ENCODE measurements at regions not wholly inside any gene's neighbourhood (a gene's known extent, or its start where the extent isn't known, plus 50 kb on each side); places are given as distances from the start of the nearest gene placed in this dataset.

DNA sequence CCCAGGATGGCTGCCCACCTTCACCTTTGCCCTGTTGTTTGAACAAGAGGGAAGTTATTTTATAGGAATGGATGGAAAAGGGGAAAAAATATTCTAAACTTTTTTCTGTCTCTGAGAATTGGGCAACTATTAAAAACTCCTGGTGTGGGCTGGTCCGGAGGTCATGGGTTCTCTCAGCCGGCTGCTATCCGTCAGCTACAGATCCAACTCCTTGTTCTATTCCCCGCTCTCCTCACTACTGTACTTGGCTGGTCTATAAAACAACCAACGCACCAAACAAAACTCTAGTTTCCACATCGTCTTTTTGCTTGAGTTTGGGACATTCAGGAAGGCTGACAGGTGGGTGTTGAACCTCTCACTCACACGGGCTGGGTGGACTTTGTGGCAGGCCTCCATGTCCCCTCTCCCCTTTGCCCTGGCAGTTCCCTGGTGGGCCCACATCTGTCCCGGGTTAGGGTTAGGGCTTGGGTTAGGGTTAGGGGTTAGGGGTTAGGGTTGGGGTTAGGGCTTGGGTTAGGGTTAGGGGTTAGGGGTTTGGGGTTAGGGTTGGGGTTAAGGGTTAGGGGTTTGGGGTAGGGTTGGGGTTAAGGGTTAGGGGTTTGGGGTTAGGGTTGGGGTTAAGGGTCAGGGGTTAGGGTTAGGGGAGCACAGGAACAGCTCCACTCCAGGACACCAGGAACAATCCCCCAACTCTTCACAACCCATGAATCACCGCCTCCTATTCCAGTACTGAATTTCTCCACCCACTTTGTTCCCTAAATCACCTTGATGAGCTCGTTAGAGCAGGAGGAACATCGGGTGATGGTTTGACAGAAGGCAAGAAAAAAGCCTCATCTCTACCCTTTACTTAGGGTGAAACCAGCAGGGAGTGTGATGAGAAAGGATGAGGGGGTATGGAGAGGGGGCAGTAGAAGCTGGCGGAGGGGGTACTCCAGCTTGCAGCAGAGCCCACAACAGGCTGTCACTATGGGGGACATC is 302.1 kb upstream of the IRX4 start:
- TF ChIP-seq, protein P1, sequence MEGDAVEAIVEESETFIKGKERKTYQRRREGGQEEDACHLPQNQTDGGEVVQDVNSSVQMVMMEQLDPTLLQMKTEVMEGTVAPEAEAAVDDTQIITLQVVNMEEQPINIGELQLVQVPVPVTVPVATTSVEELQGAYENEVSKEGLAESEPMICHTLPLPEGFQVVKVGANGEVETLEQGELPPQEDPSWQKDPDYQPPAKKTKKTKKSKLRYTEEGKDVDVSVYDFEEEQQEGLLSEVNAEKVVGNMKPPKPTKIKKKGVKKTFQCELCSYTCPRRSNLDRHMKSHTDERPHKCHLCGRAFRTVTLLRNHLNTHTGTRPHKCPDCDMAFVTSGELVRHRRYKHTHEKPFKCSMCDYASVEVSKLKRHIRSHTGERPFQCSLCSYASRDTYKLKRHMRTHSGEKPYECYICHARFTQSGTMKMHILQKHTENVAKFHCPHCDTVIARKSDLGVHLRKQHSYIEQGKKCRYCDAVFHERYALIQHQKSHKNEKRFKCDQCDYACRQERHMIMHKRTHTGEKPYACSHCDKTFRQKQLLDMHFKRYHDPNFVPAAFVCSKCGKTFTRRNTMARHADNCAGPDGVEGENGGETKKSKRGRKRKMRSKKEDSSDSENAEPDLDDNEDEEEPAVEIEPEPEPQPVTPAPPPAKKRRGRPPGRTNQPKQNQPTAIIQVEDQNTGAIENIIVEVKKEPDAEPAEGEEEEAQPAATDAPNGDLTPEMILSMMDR (IDR thresholded peaks at IDR 0.05; ENCODE audit: insufficient read depth, low read depth, low read length), result no peak
- no peak for TF ChIP-seq EZH2 (IDR thresholded peaks at IDR 0.05; ENCODE audit: insufficient read depth, low read length)

Data from astrocyte (in vitro differentiated cells and primary cell).